ENCODE measurements at regions not wholly inside any gene's neighbourhood (a gene's known extent, or its start where the extent isn't known, plus 50 kb on each side); places are given as distances from the start of the nearest gene placed in this dataset.

- TF ChIP-seq, protein P1, sequence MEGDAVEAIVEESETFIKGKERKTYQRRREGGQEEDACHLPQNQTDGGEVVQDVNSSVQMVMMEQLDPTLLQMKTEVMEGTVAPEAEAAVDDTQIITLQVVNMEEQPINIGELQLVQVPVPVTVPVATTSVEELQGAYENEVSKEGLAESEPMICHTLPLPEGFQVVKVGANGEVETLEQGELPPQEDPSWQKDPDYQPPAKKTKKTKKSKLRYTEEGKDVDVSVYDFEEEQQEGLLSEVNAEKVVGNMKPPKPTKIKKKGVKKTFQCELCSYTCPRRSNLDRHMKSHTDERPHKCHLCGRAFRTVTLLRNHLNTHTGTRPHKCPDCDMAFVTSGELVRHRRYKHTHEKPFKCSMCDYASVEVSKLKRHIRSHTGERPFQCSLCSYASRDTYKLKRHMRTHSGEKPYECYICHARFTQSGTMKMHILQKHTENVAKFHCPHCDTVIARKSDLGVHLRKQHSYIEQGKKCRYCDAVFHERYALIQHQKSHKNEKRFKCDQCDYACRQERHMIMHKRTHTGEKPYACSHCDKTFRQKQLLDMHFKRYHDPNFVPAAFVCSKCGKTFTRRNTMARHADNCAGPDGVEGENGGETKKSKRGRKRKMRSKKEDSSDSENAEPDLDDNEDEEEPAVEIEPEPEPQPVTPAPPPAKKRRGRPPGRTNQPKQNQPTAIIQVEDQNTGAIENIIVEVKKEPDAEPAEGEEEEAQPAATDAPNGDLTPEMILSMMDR (IDR thresholded peaks at IDR 0.05): no peak
- TF ChIP-seq ZFX (IDR thresholded peaks at IDR 0.05; ENCODE audit: borderline replicate concordance): no peak
Measured at GRCh38 chrX:45756557-45756956, 555.9 kb upstream of the DIPK2B start.
